ENCODE measurements at regions not wholly inside any gene's neighbourhood (a gene's known extent, or its start where the extent isn't known, plus 50 kb on each side); places are given as distances from the start of the nearest gene placed in this dataset.

DNA sequence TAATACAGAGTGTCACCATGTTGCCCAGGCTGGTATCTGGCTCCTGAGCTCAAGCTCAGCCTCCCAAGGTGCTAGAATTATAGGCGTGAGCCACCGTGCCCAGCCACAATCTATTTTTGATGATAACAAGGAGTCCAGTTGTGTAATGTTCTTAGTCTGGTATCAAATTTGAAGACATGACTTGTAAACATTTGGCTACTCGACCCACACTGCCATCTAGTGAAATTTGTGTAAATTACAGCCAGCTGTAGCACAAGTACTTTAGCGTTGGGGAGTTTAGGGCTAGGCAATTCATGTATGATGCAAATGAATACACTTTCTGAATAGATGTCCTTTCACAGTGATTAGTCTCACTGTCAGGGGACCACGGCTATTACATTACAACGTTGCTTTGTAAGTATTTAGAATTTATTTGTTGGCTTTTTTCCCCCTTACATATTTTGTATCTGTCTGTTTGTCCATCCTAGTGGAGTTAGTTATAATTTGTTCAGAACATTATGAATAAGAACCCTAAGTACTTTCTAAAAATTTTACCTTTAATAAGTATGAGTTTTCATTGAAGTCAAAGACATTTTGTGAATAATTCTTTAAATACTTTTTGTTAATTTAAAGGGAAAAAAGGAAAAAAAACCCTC is 139.7 kb downstream of the PRDM13 start:
- no peak overlapping the region for H3K27ac ChIP-seq
- CTCF ChIA-PET: interaction anchor here (0.6 to 1.9 kb wide), 6 partner anchors 26 to 347 kb away, joined by 3 to 9 read pairs (median 4); no protein-coding TSS in a partner anchor
- POLR2A ChIA-PET (ENCODE audit: low non-redundant PET): no interaction called here
- TF ChIP-seq, protein P1, sequence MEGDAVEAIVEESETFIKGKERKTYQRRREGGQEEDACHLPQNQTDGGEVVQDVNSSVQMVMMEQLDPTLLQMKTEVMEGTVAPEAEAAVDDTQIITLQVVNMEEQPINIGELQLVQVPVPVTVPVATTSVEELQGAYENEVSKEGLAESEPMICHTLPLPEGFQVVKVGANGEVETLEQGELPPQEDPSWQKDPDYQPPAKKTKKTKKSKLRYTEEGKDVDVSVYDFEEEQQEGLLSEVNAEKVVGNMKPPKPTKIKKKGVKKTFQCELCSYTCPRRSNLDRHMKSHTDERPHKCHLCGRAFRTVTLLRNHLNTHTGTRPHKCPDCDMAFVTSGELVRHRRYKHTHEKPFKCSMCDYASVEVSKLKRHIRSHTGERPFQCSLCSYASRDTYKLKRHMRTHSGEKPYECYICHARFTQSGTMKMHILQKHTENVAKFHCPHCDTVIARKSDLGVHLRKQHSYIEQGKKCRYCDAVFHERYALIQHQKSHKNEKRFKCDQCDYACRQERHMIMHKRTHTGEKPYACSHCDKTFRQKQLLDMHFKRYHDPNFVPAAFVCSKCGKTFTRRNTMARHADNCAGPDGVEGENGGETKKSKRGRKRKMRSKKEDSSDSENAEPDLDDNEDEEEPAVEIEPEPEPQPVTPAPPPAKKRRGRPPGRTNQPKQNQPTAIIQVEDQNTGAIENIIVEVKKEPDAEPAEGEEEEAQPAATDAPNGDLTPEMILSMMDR (conservative IDR thresholded peaks at IDR 0.05; ENCODE audit: low read depth): peak; percentile 86
- DNase-seq (ENCODE audit: low spot score): peak; percentile 50

DNA sequence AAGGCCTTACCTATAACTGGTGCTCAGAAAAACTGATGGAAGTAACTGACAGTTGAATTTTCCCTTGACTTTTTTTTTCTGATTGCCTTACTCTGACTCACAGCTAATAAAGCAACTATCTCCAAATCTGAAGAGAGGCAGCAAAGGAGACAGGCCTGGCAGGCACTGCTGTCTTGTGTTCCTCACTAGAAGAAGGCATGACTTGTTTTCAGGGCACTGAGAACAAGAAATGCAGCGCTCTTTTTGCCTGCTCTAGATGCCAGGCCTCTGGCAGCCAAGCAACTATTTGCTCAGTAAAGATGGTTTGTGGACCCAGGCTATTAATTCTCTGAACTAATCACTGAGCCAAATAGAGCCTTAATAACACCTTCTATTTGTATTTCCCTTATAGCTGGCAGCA is 155.1 kb downstream of the PRDM13 start:
- ChIA-PET CTCF (no interaction called here), POLR2A (ENCODE audit: low non-redundant PET) (no interaction called here)
- TF ChIP-seq, protein P1 (conservative IDR thresholded peaks at IDR 0.05; ENCODE audit: low read depth): no peak
- no peak for DNase-seq (ENCODE audit: low spot score)
- H3K27ac ChIP-seq: no peak overlapping the region

DNA sequence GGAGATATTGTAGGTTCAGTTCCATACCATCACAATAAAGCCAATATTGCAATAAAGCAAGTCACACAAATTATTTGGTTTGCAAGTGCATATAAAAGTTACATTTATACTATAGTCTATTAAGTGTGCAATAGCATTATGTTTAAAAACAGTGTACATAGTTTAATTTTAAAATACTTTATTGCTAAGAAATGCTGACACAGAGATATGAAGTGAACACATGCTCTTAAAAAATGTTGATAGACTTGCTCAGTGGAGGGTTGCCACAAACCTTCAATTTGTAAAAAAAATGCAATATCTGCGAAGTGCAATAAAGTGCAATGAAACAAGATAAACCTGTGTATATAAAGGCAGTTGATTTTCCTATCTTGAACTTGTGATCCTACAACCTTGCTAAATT is 161.5 kb downstream of the PRDM13 start:
- POLR2A ChIA-PET (ENCODE audit: low non-redundant PET): no interaction called here
- CTCF ChIA-PET: no interaction called here
- TF ChIP-seq, protein P1 (conservative IDR thresholded peaks at IDR 0.05; ENCODE audit: low read depth): no peak
- no peak for DNase-seq (ENCODE audit: low spot score)
- no peak overlapping the region for H3K27ac ChIP-seq

DNA sequence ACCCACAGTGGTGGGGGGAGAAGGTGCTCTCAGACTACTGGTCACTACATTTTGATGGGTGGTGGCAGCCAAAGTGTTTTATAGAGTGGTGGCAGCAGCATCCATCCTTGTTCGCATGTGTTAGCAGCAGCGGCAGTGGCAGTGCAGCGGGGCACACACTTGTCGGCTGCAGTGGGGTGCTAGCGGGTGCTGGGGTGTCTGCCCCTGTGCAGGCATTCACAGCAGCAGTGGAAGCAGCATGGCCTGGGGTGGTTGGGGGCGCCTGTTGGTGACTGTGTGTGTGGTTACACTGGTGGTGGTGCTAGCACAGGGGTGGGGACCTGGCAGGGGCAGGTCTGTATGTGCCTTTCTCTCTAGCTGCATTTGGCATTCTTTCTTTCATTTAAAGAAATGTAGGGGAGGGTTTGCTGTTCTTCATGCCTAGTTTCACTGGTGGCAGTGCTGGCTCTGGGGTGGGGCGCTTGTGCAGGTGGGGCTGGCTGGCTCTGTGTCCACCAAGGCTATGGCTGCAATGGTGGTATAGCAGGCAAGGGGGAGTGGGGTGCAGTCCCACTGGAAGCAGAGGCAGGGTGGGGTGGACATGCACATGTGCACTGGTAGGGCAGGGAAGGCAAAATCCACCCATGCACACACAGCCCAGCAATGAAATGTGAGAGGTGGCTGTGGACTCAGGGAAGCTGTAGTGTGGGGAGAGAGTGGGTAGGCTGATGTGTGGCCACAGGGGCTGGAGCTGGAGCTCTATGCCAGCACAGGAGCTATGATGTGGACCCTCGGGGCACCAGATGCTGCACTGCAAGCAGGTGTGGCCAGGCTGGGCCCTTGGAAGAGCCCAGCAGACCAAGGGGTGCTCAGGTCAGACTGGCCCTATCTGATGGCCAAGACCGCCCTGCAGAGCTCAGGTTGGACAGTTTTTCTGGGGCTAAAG is 173.3 kb downstream of the PRDM13 start:
- TF ChIP-seq, protein P1 (conservative IDR thresholded peaks at IDR 0.05; ENCODE audit: low read depth): no peak
- no peak for DNase-seq (ENCODE audit: low spot score)
- CTCF ChIA-PET: no interaction called here
- H3K27ac ChIP-seq: no peak overlapping the region
- POLR2A ChIA-PET (ENCODE audit: low non-redundant PET): no interaction called here

DNA sequence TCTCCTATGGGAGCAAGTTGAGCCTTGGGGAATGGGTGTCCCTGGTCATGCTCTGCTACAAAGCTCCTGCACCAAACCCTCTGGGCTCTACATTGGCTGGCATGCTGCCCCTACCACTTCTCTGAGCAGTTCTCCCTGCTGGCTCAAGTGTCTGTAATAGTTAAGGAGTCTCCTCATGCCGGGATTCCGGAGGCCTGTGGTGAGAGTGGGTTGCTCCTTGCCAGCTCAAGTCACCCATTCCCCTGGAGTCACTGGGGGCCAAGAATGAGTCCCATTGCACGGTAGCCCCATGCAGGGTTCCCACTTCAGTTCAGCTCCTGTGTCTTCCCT is 173.9 kb downstream of the PRDM13 start:
- CTCF ChIA-PET: no interaction called here
- H3K27ac ChIP-seq: no peak overlapping the region
- DNase-seq (ENCODE audit: low spot score): no peak
- TF ChIP-seq, protein P1 (conservative IDR thresholded peaks at IDR 0.05; ENCODE audit: low read depth): no peak
- POLR2A ChIA-PET (ENCODE audit: low non-redundant PET): no interaction called here

DNA sequence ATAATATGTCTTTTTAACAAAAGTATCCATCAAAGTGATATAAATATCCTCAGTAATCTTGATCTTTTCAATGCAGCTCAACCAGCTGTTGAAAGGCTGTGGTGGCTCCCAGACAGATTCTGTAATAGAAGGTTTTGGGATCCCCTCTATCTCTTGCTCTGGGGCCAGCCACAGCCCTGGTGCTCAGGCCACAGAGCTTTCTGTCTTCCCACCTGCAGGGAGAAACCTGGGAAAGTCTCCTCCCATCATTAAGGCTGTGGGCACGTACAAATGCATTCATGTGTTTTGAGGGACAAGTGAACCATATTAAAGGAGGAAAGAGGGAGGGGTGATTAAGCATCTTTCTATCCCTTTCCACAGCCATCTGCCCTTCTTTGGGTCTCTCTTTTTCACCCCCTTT is 183.1 kb downstream of the PRDM13 start:
- CTCF ChIA-PET: no interaction called here

More for the DNA sequence above, 183.1 kb downstream of the PRDM13 start:
- TF ChIP-seq, protein P1 (conservative IDR thresholded peaks at IDR 0.05; ENCODE audit: low read depth): no peak
- no peak overlapping the region for H3K27ac ChIP-seq
- DNase-seq (ENCODE audit: low spot score): no peak
- POLR2A ChIA-PET (ENCODE audit: low non-redundant PET): no interaction called here
